ENCODE measurements at regions not wholly inside any gene's neighbourhood (a gene's known extent, or its start where the extent isn't known, plus 50 kb on each side); places are given as distances from the start of the nearest gene placed in this dataset.

GRCh38 chr2:104215269-104216161 is 638.4 kb upstream of the POU3F3 start:
- DNase-seq (ENCODE audit: low read depth): no peak
- TF ChIP-seq CTCF (conservative IDR thresholded peaks at IDR 0.05; ENCODE audit: low read depth, low read length): no peak
- H3K4me3 ChIP-seq (ENCODE audit: low read depth, low read length): no peak overlapping the region

- no peak for TF ChIP-seq CTCF (conservative IDR thresholded peaks at IDR 0.05; ENCODE audit: low read depth, low read length)
- no peak for DNase-seq (ENCODE audit: low read depth)
- H3K4me3 ChIP-seq (ENCODE audit: low read depth, low read length): no peak overlapping the region
Measured at GRCh38 chr2:104233591-104233990, 620.3 kb upstream of the POU3F3 start.

GRCh38 chr2:104236491-104236890 is 617.4 kb upstream of the POU3F3 start:
- no peak overlapping the region for H3K4me3 ChIP-seq (ENCODE audit: low read depth, low read length)
- no peak for TF ChIP-seq CTCF (conservative IDR thresholded peaks at IDR 0.05; ENCODE audit: low read depth, low read length)
- no peak for DNase-seq (ENCODE audit: low read depth)

- DNase-seq (ENCODE audit: low read depth): no peak
- no peak for TF ChIP-seq CTCF (conservative IDR thresholded peaks at IDR 0.05; ENCODE audit: low read depth, low read length)
- H3K4me3 ChIP-seq (ENCODE audit: low read depth, low read length): no peak overlapping the region
Measured at GRCh38 chr2:104240984-104241383, 612.9 kb upstream of the POU3F3 start.

GRCh38 chr2:104249629-104250028 is 604.3 kb upstream of the POU3F3 start:
- no peak for DNase-seq (ENCODE audit: low read depth)
- no peak overlapping the region for H3K4me3 ChIP-seq (ENCODE audit: low read depth, low read length)
- no peak for TF ChIP-seq CTCF (conservative IDR thresholded peaks at IDR 0.05; ENCODE audit: low read depth, low read length)

- no peak overlapping the region for H3K4me3 ChIP-seq (ENCODE audit: low read depth, low read length)
- no peak for DNase-seq (ENCODE audit: low read depth)
- no peak for TF ChIP-seq CTCF (conservative IDR thresholded peaks at IDR 0.05; ENCODE audit: low read depth, low read length)
Measured at GRCh38 chr2:104250635-104251034, 603.3 kb upstream of the POU3F3 start.

- DNase-seq (ENCODE audit: low read depth): no peak
- TF ChIP-seq CTCF (conservative IDR thresholded peaks at IDR 0.05; ENCODE audit: low read depth, low read length): no peak
- H3K4me3 ChIP-seq (ENCODE audit: low read depth, low read length): no peak overlapping the region
Measured at GRCh38 chr2:104254017-104254416, 599.9 kb upstream of the POU3F3 start.

Data from choroid plexus epithelial cell (primary cell).